HuH-7.5 (cell line): ENCODE measurements at regions not wholly inside any gene's neighbourhood (a gene's known extent, or its start where the extent isn't known, plus 50 kb on each side); places are given as distances from the start of the nearest gene placed in this dataset.

ENCODE experiments used
- DNase-seq: peaks from one replicate; pipeline ENCODE4 v3.0.0; 2011; ENCODE audit warnings: low spot score

DNA sequence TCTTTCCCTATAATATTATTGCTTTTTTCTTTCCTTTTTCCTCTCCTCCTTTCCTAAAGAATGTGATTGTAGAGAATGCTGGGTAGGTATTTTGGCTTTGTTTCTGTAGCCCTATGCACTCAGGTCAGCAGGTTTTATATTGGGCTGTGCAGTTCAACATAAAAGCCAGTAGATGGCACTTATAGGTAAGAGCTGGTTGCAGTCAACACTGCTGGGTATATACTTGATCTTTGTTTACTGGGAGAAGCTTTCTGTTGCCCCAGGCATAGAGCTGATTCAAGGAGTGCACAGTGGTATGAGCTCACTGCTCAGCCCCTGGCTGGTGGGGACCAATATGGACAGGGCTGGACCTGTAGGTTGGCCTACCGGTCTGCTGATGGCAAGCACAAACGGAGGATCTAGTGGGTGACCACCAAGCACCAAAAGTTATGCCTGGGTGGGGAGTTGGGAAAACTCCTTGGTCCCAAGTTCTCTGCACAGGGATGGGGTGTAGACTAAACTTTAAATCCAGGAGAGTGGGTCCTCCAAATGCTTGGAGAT is 378.9 kb downstream of the PMP22 start:
- no peak for DNase-seq

DNA sequence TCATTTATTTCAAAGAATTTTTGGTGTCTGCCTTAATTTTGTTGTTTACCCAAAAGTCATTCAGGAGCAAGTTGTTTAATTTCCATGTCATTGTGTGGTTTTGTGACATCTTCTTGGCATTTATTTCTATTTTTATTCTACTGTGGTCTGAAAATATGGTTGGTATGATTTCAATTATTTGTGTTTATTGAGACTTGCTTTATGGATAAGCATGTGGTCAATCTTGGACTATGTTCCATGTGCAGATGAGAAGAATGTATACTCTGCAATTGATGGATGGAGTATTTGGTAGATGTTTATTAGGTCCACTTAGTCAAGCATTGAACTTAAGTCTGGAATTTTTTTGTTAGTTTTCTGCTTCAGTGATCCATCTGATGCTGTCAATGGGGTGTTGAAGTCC is 383.0 kb downstream of the PMP22 start:
- no peak for DNase-seq

DNA sequence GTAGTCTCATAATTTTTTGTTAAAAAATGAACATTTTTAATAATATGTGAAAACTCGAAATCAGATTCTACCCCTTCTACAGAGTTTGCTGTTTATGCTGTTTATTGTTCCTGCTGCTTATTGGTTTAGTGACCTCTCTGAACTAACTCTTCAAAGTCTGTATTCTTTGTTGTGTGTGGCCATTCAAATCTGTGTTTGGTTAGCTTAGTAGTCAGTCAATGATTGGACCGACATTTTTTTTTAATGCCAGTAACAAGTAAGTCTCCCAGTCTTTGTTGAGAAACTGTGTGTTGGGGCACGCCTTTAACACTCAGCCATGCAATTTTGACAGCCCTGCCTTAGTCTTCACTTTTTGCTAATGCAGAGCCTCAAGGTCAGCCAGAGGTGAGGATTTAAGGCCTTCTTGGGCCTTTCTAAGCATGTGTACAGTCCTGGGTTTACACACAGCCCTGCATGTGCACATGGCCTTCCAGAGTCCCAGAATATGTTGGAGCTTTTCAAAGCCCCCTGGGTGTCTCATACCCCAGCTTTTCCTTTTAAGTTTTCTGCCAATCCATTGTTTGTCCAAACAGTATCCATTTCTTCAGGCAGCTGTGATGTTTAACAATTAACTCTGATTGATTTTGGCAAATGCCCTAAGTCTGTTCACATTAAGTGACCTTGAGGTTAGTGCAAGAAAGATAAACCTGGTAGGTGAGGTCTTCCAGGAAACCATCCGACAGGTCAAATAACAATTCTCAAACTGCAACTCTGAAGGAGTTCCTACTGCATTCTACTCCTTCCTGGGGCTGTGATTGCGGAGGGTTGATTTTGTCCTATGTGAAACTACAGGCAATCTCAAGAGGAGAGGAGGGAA is 389.3 kb downstream of the PMP22 start:
- DNase-seq = no peak

DNA sequence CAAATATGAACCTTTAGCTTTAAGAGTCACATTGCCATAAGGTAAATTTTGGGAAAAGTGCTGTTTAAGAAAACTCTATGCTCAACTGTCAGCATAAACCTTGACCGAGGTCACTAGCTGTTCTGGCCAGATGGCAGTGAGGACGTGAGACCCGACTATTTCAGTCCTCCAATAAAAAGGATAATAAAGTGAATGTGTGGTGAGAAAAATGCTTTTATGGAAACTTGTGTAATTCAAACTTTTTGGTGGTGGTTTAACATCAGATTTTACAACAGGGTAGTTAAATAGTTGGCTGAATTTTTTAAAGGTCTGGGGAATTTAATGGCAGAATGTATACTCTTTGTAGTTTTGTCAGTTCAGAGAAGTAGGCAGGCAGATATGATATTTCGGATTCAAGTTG is 391.1 kb downstream of the PMP22 start:
- no peak for DNase-seq

DNA sequence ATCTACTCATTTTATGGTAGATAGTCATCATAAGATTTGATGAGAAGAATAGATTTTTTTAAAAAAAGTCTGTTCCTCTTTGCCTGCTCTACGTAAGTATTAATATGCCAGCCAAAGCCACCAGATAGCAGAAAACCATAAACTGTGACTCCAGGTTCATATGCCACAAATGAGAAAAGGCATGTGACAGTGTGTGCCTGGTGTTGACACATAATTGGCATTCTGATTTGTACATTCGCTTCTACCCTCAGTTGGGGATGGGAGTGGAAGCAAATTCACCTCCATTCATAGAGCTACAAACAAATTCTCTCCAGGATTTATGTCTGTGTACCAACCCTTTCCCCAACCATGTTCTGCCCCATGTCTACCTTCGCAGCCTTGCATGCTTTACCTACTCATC is 391.6 kb downstream of the PMP22 start:
- DNase-seq = no peak

DNA sequence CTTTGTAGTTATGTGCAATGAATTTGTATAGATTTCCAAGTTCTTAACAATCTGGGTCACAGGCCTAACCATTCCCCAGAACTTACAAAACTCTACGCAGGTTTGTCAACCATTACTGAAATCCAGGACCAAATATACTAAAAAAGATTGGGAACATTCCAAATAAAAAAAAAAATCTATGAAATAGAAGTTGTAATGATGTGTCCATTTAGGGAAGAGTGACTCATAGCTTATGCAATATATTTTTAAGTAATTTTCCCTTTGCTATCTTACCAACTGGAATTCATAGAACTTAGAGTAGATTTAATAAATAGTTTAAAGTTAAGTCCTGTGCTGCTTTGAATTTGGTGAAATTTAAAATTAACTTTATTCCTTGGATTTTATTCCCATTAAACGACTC is 393.2 kb downstream of the PMP22 start:
- DNase-seq = no peak

DNA sequence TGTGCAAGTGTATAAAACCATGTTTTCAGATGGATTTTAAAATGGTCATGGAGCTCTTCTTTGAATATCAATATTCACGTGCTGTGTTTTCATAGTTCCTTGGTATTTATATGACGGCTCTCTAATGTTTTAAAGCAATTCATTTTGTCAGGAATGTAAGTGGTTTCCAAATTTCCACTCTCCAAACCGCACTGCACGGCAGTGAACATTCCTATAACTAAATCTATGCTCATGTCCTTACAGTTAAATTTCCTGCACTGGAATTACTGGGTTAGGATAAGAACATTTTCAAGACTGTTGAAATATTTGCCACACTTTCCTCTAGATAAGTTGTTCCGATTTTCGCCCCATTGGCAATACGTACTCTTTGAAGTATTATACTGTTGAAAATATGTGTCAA is 398.9 kb downstream of the PMP22 start:
- DNase-seq = no peak

DNA sequence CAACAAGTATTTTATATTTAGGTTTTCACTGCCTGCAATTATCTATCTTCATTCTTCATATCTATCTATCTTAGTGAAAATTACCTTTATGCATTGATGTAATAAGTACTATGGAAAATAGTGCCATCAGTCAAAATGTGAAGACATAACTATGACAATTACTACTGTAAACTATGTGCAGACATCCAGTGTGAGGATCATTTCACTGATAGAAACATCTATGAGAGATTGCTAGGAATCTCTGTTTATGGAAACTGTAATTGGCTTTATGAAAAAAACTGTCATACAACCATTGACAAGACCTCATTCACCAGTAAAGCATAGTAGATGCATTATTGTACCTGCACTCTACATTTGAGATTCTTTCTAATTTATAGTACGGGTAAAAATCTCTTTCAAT is 401.0 kb downstream of the PMP22 start:
- DNase-seq = no peak

DNA sequence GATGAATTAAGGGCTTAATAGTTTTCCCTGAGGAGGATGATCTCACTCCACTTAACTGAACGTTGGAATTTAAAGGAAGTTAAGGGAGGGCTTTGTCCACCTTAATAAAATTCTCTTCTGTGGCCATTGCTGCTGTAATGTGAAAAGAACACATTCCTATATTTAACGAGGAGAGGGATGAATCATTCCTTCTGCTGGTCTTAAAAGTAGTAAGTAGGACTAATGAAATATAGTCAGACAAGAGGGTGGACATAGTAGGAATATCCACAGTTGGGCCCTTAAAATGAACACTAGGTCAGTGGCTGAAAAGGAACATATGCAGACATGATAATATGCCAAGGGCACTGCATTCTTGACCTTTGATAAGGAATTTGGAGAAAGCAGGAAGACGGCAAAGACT is 405.6 kb downstream of the PMP22 start:
- no peak for DNase-seq

DNA sequence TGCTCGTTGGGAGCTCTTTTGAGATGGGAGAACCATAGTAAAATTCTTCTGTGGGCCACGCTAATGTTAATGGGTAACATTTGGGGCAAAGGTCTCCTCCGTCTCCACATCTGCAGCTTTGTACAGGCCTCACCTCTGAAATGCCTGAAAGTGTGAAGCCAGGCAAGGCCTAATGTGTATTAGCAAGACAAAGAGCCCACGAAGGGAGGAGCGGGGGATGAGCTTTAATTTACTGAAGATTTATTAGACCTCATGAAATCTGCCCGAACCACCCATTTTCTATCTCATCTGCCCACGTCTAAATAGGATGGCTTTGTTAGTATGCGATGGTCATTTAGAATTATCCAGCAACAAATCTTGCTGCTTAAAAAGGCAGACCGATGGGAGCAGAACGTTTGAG is 408.9 kb downstream of the PMP22 start:
- no peak for DNase-seq

DNA sequence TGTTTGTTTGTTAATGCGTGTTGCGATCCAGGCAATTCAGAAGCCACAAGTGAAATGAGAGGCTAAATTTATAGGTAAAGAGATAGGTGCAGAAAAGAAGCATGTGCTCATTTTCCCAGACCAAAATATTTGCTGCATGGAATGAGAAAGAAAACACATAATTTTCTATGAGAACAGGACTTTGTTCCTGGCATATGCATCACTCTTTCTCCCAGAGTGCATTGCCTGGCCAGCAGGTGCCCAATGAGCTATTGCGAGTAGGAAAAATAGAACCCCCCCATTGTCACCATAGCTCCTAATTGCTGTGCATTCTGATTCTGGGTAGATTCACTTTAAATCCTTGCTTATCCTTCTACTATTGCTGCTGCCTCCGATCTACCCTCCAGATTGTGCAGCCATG is 410.4 kb downstream of the PMP22 start:
- DNase-seq = no peak

DNA sequence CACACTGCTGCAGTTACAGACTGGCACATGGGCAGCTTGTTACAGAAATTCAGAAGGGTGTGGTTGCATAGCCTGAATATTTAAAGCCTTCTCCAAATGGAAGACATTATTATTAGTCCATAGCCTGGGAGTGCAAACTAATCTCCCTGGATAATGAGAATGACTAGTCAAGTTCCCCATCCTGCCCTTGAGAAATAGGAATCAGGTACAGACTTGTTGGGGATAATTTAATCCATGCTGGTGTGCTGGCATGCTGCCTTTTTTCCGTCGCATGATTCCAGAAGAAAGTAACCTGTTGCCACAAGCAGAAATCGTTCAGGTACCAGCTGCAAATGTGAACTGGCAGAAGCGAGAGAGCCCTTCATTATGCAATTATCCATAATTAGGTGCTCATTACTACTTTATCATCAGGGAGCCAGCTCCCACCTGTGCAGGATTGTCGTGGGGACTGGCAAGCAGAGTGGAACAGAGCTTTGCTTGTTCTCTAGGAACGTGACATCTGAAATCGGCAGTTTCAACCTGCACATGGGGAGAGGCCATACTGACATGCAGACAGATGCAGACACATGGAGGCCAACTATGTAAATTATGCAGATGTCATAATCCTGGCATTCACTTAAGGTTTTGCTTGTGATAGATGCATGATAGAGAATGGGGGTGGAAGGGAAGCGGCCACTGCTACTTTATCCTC is 419.4 kb downstream of the PMP22 start:
- no peak for DNase-seq

DNA sequence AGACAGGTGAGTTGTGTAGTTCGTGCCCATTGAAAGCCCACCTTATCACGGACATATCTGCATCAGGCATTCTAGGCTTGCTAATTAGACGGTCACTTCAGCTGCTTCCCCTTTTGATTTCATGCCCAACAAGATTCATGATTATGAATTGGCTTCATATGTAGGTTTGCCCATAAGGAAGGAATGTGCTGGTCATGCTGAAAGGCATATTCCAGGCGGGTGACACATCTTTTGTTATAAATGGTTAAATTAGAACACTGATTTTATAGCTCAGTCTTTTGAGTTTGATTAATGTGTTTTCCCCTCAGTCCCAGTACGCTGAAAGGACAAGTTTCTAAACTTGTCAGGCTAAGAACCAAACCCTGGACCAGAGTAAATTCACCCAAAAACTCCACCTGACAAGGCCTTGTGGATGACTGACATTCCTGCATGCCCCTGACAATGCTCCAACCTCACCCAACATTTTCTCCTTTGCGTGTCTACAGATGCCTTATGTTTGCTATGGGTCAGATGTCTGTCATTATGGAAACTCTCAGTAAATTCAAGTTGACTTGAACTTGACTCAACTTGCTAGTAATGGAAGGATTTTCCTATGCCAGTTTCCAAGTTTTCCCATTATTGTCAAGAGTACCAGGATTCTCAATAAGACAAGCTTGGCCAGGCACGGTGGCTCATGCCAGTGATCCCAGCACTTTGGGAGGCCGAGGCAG is 421.9 kb downstream of the PMP22 start:
- no peak for DNase-seq

DNA sequence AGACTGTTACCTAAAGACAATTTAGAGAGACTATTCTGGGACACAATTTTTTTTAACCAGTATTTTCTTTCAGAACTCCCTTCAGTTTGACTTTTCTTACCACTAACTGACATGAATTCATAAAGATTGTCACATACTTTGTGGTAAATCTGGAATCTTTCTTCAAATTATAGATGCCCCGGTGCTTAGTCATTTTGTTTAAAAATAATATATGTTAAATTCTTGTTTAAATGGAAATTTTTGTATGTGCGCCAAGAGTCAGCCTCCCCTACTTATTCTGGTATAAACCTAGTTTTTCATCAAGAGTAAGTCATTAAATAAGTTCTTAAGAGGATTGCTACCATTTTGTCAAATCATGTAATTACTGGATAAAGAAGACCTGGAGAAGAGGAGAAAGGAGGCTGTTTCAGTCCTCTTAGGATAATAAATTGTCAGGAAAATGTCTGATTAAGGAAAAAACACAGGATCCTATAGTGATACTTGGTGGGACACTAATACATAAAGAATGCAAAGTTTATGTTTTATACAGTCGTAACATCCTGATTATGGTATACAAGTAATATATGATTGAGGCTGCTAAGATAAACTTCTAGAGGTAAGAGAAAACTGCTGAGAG is 424.4 kb downstream of the PMP22 start:
- DNase-seq = no peak

DNA sequence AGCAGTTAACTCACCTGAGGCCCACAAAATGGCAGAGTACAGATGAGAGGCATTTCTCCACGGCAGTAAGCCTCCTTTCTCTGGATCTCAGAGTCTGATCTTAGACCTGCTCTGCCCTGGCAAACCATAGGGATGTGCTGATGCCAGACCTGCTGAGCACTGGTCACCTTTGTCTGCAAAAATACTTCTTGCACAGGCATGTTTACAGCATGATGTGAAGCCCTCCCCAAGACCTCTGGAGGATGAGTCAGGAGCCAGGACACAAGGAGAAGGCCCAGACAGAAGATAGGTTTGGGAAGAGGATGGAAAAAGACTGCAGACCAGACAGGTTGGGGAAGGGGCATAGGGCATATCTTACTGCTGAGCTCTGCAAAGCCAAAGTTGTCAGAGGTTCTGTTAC is 426.6 kb downstream of the PMP22 start:
- no peak for DNase-seq

DNA sequence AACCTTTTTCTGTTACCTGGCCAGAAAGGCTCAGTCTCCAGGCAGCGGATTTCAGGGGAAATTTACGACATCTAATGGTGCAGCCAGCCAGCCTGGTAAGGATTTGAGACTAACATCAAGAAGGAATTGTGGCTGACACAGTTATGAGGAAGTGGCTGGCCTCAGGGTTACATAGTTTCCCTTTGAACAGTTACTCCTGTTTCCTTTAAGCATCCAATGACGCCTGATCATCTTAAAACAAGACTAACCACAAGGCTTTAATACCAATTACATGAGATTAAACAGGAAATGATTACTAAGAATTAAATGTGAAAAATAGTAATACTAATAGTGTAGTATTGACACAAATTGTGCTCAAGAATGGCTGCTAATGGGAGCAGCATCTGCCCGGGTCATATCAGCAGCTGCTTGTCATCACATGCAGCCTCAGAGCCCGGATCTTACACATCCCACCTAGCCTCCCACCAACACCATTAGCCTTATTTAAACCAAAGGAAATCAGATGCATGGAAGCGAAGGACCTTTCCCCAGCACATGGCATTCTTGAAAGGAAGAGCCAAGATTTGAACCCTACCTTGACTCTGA is 431.8 kb downstream of the PMP22 start:
- DNase-seq = no peak

DNA sequence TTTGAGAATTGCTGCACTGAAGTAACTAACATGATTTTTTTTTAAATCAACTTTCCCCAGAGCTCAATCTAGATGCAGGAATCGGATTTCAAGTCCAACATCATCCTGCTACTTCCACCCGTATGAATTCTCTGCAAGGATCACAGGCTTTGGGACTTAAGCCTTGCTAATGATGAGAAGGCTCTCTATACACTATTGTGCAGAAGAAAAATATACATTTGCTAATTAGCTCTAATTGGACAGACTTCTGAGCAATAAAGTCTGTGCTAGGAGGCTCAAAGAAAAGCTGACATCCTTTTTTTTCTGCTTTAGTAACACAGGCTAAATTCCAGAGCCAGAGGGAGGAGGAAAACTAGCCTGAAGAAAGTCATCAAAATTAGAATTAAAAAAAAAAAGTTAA is 433.6 kb downstream of the PMP22 start:
- no peak for DNase-seq

DNA sequence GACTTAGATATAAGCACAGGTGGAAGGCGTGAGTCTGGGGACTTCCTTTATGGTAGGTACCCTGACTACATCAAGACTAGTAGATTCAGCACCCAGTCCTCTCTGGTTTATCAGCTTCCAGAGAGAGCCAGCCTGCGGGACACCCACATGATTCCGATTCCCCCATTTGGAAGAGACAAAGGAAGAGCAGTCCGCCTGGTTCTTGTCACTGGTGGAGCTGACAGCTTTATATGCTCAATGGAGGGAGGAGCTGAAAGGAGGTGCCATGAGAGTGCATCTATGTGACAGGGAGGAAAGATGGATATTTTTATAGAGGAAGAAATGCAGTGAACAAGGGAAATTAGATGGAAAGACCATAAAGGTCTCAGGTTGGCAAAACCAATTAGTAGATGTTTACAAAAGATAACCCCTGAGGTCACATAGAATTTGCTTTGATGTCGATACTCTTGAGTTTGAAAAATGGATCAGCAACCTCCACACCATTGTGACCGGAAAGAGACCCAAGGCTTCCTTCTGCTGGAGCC is 437.7 kb downstream of the PMP22 start:
- no peak for DNase-seq

DNA sequence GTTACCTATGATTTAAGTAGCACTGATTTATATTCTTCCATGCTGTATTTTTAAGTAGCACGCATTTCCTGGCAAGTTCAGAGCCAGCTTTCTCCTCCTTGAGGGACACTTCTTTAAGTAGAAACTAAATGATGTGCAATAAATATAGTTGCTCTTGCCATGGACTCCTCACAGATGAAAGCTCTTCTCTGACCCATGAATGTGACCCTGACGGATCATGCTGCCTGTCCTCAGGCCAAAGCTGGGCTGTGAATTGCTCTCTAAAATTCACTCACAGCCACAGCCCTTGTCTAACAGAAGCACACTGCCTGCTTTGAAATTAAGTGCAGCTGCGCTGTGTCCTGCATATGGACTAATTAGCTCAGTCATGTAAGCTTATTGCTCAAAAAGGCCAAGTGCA is 438.8 kb downstream of the PMP22 start:
- no peak for DNase-seq

DNA sequence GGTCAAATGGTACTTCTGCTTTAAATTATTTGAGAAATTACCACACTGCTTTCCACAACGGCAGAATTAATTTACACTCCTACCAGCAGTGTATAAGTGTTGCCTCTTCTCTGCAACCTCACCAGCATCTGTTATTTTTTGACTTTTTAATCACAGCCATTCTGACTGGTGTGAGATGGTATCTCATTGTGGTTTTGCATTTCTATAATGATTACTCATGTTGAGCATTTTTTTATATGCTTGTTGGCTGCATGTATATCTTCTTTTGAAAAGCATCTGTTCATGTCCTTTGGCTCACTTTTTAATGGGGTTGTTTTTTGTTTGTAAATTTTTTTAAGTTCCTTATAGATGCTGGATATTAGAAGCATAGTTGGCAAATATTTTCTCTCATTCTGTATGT is 446.7 kb downstream of the PMP22 start:
- DNase-seq = no peak

DNA sequence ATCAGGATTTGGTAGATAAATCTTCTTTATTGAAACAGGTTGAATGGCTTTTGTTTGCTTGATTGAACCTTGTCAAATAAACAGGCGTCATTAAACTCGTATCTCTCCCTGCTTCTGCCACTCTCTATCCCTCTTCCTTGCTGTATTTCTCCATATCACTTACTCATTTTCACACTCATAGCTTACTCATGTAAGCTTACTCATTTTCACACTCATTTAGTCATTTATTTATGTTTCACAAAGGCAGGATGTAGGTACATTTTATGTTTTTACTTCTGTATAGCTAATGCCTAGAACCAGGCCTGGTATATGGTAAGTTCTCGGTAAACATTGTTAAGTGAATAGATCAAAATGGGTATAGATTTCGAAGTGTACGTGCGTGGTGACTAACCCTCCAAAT is 450.0 kb downstream of the PMP22 start:
- no peak for DNase-seq
